Activated CD8-positive, alpha-beta T cell treated with anti-CD3 and anti-CD28 coated beads, Interleukin-2, amount 10 ng/mL, durations not matched to agents 7 days and 5 days (primary cell): ENCODE measurements at regions not wholly inside any gene's neighbourhood (a gene's known extent, or its start where the extent isn't known, plus 50 kb on each side); places are given as distances from the start of the nearest gene placed in this dataset.
A peak's percentile ranks its signal among the peaks of the same experiment; 100 is the strongest.
"Not testable (repeated sequence)": the region's sequence is repeated elsewhere in the genome, so short reads cannot be mapped to it uniquely, and the experiment has no call there.

ENCODE experiments used
- ATAC-seq: fragments of 150-1000 bp; cut with Tn5 transposase; one replicate; pipeline ENCODE4 v1.10.0; 2021; ENCODE audit warnings: moderate library complexity
- CTCF ChIA-PET: fragments of 350-600 bp; sonication (Branson Sonifier 250); formaldehyde crosslinking; loops from one replicate; lab custom pipeline; 2021; ENCODE audit warnings: antibody characterized with exemption; lab: Charles Lee
- POLR2A ChIA-PET: fragments of 350-600 bp; sonication (Branson Sonifier 250); formaldehyde crosslinking; loops from one replicate; lab custom pipeline; 2021; ENCODE audit warnings: antibody characterized with exemption; lab: Charles Lee
- DNase-seq: peaks from one replicate; pipeline ENCODE4 v3.0.0-alpha.2; 2020
- H3K27ac Mint-ChIP-seq: one replicate; pipeline ENCODE4 v1.8.0; 2021; ENCODE audit warnings: mild to moderate bottlenecking, mixed read lengths
- H3K27me3 Mint-ChIP-seq: one replicate; pipeline ENCODE4 v1.8.0; 2021; ENCODE audit warnings: low read depth, mixed read lengths
- H3K36me3 Mint-ChIP-seq: one replicate; pipeline ENCODE4 v1.8.0; 2021; ENCODE audit warnings: low read depth, mixed read lengths
- H3K4me1 Mint-ChIP-seq: one replicate; pipeline ENCODE4 v1.8.0; 2021; ENCODE audit warnings: low read depth, mixed read lengths
- H3K4me3 Mint-ChIP-seq: one replicate; pipeline ENCODE4 v1.8.0; 2021; ENCODE audit warnings: mild to moderate bottlenecking, mixed read lengths
- H3K9me3 Mint-ChIP-seq: one replicate; pipeline ENCODE4 v1.8.0; 2022; ENCODE audit warnings: mixed read lengths; ENCODE audit not compliant: insufficient read depth

DNA sequence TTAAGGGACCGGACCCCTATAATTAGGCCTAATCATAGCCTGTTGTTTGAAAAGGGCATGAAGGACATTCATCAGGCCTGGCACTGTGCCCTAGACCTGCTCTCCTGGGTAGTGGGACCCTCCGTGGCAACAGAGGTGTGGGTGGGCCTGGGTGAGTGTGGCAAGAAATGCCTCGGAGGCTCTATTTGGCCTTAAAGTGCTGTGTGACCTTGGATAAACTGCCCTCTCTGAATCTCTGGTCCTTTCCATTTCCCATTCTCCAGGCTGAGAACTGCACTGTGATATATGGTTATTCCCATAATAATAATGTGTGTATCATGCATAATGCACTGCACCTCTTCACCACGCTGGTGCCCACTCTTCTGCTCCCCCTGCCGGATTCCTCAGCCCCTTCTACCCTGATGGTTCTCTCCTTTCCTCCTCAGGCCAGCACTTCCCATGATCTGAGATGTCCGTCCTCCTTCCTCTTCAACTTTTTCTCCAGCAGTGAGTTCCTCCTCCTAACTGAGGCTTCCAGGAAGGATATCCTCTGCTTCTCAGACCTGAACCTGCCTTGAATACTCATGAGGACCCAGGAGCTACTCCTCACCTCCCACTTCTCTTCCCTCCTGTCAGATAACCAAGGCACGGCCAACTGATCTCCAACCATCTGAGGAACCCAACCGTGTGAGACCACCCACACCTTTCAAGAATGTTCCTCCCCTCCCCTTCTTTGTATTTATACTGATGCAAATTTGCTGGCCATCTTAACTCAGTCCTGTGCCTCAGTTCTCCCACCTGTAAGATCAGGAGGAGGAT is 111.0 kb upstream of the PZP start:
- Mint-ChIP-seq H3K4me3 (no peak overlapping the region), H3K36me3 (no peaks in the 10 kb centered on the region), H3K4me1 (no peaks in the 10 kb centered on the region), H3K27me3 (no peaks in the 10 kb centered on the region), H3K9me3 (no peaks in the 10 kb centered on the region), H3K27ac (no peak overlapping the region)
- ChIA-PET CTCF (interaction anchor here (0.7 kb wide), 1 partner anchor 93 kb away, joined by 3 read pairs; no protein-coding TSS in a partner anchor), POLR2A (no interaction called here)
- ATAC-seq, result no peak
- DNase-seq, result no peak

DNA sequence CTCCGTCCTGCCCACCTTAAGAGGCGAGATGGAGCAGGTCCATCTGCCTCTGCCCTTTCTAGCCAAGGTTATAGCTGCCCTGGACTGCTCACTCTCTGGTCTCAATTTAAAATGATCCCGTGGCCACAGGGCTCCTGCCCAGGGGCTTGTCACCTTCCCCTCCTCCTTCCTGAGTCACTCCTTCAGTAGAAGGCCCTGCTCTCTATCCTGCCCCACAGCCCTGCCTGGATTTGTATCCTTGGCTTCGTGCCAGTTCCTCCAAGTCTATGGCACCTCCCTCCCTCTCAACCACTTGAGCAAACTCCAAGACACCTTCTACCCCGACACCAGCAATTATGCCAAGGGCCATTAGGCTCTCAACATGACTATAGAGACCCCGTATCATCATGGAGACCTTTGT is 105.3 kb upstream of the PZP start:
- DNase-seq, H3K27ac Mint-ChIP-seq, CTCF ChIA-PET, POLR2A ChIA-PET, H3K4me1 Mint-ChIP-seq, H3K27me3 Mint-ChIP-seq, ATAC-seq, H3K36me3 Mint-ChIP-seq, H3K9me3 Mint-ChIP-seq, H3K4me3 Mint-ChIP-seq: not testable (repeated sequence)

DNA sequence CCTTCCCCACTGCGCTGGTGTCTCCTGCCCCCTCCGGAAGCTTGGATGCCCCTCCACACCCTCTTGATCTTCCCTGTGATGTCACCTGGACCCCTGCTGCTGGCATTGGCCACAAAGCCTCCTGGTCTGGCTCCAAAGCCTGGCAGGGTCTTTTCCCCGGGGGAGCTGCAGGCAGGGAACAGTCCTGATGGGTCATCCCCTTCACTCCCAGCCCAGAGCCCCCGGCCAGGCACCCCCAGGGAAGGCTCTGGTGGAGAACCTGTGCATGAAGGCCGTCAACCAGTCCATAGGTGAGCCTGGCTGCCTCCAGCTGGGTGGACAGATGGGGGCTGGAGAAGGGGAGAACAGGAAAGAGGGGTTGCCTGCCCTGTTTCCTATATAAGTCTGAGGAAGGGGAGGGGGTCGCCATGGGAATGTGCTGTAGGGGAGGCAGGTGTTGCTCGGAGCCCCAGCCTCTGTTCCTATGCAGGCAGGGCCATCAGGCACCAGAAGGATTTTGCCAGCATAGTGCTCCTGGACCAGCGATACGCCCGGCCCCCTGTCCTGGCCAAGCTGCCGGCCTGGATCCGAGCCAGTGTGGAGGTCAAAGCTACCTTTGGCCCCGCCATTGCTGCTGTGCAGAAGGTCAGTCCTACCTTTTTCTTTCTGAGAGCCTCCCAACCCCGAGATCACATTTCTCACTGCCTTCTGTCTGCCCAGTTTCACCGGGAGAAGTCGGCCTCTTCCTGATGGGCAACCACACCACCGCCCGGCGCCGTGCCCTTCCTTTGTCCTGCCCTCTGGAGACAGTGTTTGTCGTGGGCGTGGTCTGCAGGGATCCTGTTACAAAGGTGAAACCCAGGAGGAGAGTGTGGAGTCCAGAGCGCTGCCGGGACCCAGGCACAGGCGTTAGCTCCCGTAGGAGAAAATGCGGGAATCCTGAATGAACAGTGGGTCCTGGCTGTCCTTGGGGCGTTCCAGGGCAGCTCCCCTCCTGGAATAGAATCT is 104.5 kb upstream of the PZP start:
- CTCF ChIA-PET, result not testable (repeated sequence)

DNA sequence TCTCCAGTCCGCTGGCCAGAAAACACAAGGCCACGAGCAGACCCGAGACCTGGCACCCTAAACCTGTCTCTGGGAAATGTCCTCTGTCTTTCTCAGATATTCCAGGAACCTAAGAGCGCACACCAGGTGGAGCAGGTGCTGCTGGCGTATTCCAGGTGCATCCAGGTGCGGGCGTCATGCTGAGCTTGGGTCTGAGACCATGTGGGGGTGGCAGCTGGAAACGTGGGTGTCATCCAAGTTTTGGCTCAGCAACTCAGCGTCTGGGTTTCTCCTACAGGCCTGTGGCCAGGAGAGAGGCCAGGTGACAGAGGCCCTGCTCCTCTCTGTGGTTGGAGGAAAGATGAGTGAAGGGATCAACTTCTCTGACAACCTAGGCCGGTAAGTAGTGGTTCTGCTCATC is 103.3 kb upstream of the PZP start:
- ATAC-seq, H3K27me3 Mint-ChIP-seq, H3K9me3 Mint-ChIP-seq, DNase-seq, H3K36me3 Mint-ChIP-seq, H3K4me1 Mint-ChIP-seq, H3K27ac Mint-ChIP-seq, CTCF ChIA-PET, H3K4me3 Mint-ChIP-seq, POLR2A ChIA-PET: not testable (repeated sequence)

More for the DNA sequence above, 104.5 kb upstream of the PZP start:
- ATAC-seq, H3K27me3 Mint-ChIP-seq, H3K4me3 Mint-ChIP-seq, DNase-seq, H3K9me3 Mint-ChIP-seq, H3K27ac Mint-ChIP-seq, H3K4me1 Mint-ChIP-seq, POLR2A ChIA-PET, H3K36me3 Mint-ChIP-seq: not testable (repeated sequence)

DNA sequence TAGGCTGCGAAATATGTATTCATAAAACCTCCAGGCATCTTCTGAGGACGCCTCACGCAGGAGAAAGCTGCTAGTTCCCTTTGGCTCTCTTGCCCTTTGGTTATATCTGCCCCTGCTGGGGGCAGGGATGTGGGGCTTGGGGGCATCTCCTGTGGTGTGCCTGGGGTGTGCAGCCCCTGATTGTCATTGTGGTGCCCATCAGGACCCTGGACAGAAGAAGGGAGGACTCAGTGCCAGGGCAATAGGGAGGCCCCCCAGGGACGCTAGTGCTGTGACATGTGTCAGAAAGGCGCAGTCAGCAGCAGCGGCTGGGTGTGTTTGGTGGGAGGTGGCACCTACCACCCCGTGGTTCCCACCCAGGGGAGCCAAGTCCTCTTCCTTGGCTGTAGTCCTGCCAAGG is 102.5 kb upstream of the PZP start:
- H3K27ac Mint-ChIP-seq, H3K27me3 Mint-ChIP-seq, POLR2A ChIA-PET, CTCF ChIA-PET, H3K4me3 Mint-ChIP-seq, DNase-seq, H3K36me3 Mint-ChIP-seq, H3K9me3 Mint-ChIP-seq, H3K4me1 Mint-ChIP-seq, ATAC-seq: not testable (repeated sequence)

DNA sequence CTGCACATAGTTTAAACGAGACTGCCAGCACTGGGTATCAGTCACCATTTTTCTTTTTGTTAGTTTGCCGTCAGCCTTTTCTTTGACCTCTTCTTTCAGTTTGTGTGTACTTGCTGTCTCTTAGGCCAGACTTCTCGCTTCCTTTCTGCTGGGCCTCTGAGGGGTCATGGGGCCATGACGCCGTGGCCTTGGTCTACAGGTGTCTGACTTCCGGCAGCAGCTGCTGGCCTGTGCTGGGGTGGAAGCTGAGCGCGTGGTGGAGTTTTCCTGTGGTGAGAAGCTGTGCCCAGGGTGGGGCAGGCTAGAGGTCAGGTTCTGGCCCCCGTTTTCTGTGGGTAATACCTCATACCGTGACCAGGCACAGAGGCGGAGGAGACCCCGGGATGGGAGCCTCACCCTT is 101.6 kb upstream of the PZP start:
- H3K27me3 Mint-ChIP-seq, H3K27ac Mint-ChIP-seq, H3K9me3 Mint-ChIP-seq, CTCF ChIA-PET, ATAC-seq, H3K4me3 Mint-ChIP-seq, H3K4me1 Mint-ChIP-seq, DNase-seq, POLR2A ChIA-PET: not testable (repeated sequence)
- H3K36me3 Mint-ChIP-seq, result peaks cover 11% of the 10 kb centered on the region

DNA sequence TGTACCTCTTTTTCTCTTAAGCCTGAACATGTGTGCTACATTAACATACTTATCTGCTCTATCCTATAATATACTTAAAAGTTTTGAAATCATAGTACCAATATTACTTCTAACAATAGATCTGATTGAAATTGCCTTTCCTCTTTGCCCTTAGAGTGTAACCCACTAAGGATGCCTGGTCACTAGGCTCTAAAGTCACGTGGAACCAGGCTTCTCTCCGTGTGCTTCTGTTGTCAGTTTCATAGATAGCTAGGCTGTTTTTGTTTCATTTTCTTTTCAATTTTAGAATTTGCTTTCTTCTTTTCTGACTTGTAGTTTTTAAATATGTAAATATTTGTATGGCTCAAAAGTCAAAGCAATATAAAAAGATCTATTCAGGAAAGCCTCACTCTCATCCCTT is 100.5 kb upstream of the PZP start:
- H3K27ac Mint-ChIP-seq, ATAC-seq, DNase-seq, H3K4me3 Mint-ChIP-seq, POLR2A ChIA-PET, H3K4me1 Mint-ChIP-seq, CTCF ChIA-PET, H3K9me3 Mint-ChIP-seq, H3K27me3 Mint-ChIP-seq: not testable (repeated sequence)
- peaks cover 13% of the 10 kb centered on the region for H3K36me3 Mint-ChIP-seq

DNA sequence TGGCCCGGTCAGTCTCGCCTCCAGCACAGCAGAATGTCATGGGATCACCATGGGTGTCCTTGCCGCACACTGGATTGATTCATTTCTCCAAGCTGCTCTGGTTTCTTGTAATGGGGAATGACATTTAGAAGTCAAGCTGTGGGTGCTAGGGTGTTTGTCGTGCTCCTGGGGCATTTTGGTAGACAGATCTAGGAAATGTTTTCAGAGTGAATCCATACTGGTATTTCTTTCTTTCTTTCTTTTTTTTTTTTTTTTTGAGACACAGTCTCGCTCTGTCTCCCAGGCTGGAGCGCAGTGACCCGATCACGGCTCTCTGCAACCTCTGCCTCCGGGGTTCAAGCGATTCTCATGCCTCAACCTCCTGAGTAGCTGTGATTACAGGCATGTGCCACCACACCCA is 100.0 kb upstream of the PZP start:
- H3K27me3 Mint-ChIP-seq, DNase-seq, H3K9me3 Mint-ChIP-seq, ATAC-seq, H3K4me3 Mint-ChIP-seq, H3K27ac Mint-ChIP-seq, POLR2A ChIA-PET, CTCF ChIA-PET, H3K4me1 Mint-ChIP-seq: not testable (repeated sequence)
- peaks cover 13% of the 10 kb centered on the region for H3K36me3 Mint-ChIP-seq

DNA sequence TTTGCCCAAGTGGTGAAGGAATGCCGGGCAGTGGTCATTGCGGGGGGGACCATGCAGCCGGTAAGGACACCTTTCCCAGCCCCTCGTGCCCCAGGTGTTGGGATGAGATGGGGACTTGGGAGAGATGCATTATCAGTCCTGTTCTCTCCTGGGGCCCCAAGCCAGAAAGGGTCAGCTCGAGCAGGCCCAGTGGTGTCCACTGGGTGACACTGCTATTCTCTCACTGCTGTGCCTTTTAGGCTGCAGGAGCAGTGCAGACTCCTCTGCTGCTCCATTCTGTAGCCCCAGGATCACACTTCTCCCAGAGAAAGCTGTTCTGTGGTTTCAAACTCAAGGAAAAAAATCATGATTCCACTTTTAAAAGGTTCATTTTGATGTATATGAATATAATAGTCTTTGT is 99.1 kb upstream of the PZP start:
- DNase-seq, H3K27ac Mint-ChIP-seq, POLR2A ChIA-PET, CTCF ChIA-PET, H3K4me1 Mint-ChIP-seq, H3K4me3 Mint-ChIP-seq, H3K27me3 Mint-ChIP-seq, ATAC-seq, H3K9me3 Mint-ChIP-seq: not testable (repeated sequence)
- H3K36me3 Mint-ChIP-seq, result peaks cover 13% of the 10 kb centered on the region

DNA sequence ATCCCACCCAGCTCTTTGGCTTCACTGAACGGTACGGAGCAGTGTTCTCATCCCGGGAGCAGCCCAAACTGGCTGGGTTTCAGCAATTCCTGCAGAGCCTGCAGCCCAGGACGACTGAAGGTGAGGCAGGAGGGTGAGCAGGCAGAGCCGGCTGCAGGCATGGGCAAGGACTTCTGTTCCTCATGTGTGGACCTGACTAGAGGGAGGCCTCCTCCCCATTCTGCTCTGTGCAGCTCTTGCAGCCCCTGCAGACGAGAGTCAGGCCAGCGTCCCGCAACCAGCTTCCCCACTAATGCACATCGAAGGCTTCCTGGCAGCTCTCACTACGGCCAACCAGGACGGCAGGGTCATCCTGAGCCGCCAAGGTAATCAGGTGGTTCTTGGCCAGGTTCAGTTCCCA is 97.8 kb upstream of the PZP start:
- DNase-seq, H3K4me3 Mint-ChIP-seq, ATAC-seq, CTCF ChIA-PET, POLR2A ChIA-PET, H3K9me3 Mint-ChIP-seq, H3K27ac Mint-ChIP-seq, H3K27me3 Mint-ChIP-seq, H3K4me1 Mint-ChIP-seq: not testable (repeated sequence)
- H3K36me3 Mint-ChIP-seq, result peaks cover 11% of the 10 kb centered on the region

DNA sequence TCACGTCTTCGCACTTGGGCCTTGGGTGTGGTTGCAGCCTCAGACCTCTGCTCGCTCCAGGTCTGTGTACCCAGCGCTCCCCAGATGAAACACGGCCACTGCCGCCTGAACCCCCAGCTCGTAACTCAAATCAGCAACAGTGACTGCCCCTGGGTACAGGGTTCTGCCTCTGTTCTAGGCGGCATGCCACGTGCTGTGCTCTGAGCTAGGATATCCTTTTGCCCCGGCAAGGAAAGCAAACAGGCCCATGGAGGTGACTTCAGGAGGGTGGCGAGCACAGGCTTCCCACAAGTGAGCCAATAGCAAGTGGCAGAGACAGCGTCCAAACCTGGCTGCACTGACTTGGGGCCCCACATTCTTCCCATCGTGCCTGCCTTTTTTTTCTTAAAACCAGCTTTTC is 96.3 kb upstream of the PZP start:
- H3K27ac Mint-ChIP-seq, H3K4me1 Mint-ChIP-seq, H3K4me3 Mint-ChIP-seq, DNase-seq, H3K27me3 Mint-ChIP-seq, H3K9me3 Mint-ChIP-seq, POLR2A ChIA-PET, ATAC-seq, CTCF ChIA-PET: not testable (repeated sequence)
- peaks cover 11% of the 10 kb centered on the region for H3K36me3 Mint-ChIP-seq

DNA sequence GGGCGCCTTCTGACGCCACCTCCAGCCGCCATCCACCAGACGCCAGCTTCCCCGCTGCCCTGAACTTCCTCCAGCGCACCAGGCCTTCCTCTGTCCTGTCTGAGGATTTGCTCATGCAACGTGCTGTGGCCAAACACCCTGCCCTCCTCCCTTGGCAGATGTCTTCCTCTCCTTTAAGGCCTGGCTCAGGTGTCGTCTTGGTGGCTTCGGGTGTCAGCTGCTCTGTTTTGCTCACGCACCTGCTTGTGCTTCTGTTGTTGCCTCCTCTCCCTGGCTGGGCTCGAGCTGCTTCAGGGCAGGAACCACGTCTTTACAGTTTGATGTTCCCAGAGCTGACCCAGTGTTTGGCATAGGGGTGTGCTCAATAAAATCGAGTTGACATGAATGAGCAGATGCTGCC is 87.7 kb upstream of the PZP start:
- H3K4me3 Mint-ChIP-seq, H3K27ac Mint-ChIP-seq, H3K9me3 Mint-ChIP-seq, DNase-seq, H3K36me3 Mint-ChIP-seq, CTCF ChIA-PET, H3K4me1 Mint-ChIP-seq, POLR2A ChIA-PET, H3K27me3 Mint-ChIP-seq: not testable (repeated sequence)
- ATAC-seq, result peak; percentile 45
